Aorta (tissue), 5 donors: ENCODE measurements at regions not wholly inside any gene's neighbourhood (a gene's known extent, or its start where the extent isn't known, plus 50 kb on each side); places are given as distances from the start of the nearest gene placed in this dataset.

ENCODE experiments used
- ATAC-seq: fragments of 200-7000 bp; cut with Tn5 transposase; one replicate; pipeline ENCODE4 v1.9.1; 2022; ENCODE audit warnings: moderate library complexity; ENCODE audit not compliant: low FRiP score
- DNase-seq, 2 donors: peaks; one replicate each; pipeline ENCODE4 v3.0.0-alpha.2; 2020
- H3K27ac ChIP-seq, 2 donors: one replicate each; pipeline ENCODE4 v1.5.1; 2013; ENCODE audit warnings: low read length in 2 of 2, mild to moderate bottlenecking in 2 of 2, moderate library complexity in 2 of 2, control low read depth in 1 of 2, inconsistent platforms in 1 of 2, low read depth in 1 of 2
- H3K27me3 ChIP-seq, 2 donors: one replicate each; pipeline ENCODE4 v1.6.1; 2013; ENCODE audit warnings: control low read depth in 1 of 2, low read length in 1 of 2, mild to moderate bottlenecking in 1 of 2, moderate library complexity in 1 of 2; ENCODE audit not compliant: insufficient read depth in 2 of 2, control insufficient read depth in 1 of 2
- H3K36me3 ChIP-seq, 2 donors: one replicate each; pipeline ENCODE4 v1.6.1; 2013; ENCODE audit warnings: control low read depth in 1 of 2, low read length in 1 of 2, mild to moderate bottlenecking in 1 of 2; ENCODE audit not compliant: insufficient read depth in 2 of 2, control insufficient read depth in 1 of 2
- H3K4me1 ChIP-seq, 2 donors: one replicate each; pipeline ENCODE4 v1.6.1; 2013; ENCODE audit warnings: low read length in 2 of 2, control low read depth in 1 of 2, mild to moderate bottlenecking in 1 of 2, moderate library complexity in 1 of 2; ENCODE audit not compliant: insufficient read depth in 2 of 2, control insufficient read depth in 1 of 2
- H3K4me3 ChIP-seq, 2 donors: one replicate each; pipeline ENCODE4 v1.5.1; 2013; ENCODE audit warnings: low read length in 2 of 2, control low read depth in 1 of 2, mild to moderate bottlenecking in 1 of 2
- H3K9me3 ChIP-seq: one replicate; pipeline ENCODE4 v1.6.1; 2013; ENCODE audit warnings: mild to moderate bottlenecking, low read length; ENCODE audit not compliant: control insufficient read depth
- WGBS, 2 donors: extraction: QIAGEN DNeasy Blood & Tissue Kit; methylation state at CpG; one replicate each; pipeline ENCODE4 v1.1.7; 2013; 5-methylcytosine and 5-hydroxymethylcytosine counted together
- intact Hi-C, 2 donors: fragments of 100-400 bp; cut with DNase I; formaldehyde crosslinking; loops; one replicate each; pipeline versions ENCODE4 v1.14.2 to v1.15.0; 2022
- donor health status: healthy with polysubstance abuse.
- donor health status: Bipolar disorder and iron deficiency.
- donor health status: DM: no; HTN: no; CAD: no.
- donor health status: DM: no; HTN: no; CAD: no.
- donor health status: DM: yes; HTN: yes; CAD: no.

GRCh38 chr2:155418753-155419152, 720.3 kb downstream of the KCNJ3 start:
- H3K27me3 ChIP-seq, result no peaks in the 10 kb centered on the region
- WGBS, 2 donors, result 70 to 77% methylated on average over 1 of the region's 1 CpG
- no peak overlapping the region for H3K4me3 ChIP-seq
- ATAC-seq (no peak), DNase-seq (no peak)
- no peak overlapping the region for H3K27ac ChIP-seq
- intact Hi-C loops, result no loop called here
- H3K36me3 ChIP-seq, result no peaks in the 10 kb centered on the region
- no peaks in the 10 kb centered on the region for H3K4me1 ChIP-seq
- H3K9me3 ChIP-seq, result no peaks in the 10 kb centered on the region

GRCh38 chr2:155412598-155412997, 714.1 kb downstream of the KCNJ3 start:
- H3K36me3 ChIP-seq, result no peaks in the 10 kb centered on the region
- no peaks in the 10 kb centered on the region for H3K4me1 ChIP-seq
- no peaks in the 10 kb centered on the region for H3K9me3 ChIP-seq
- H3K4me3 ChIP-seq, result no peak overlapping the region
- 75 to 88% methylated on average over 1 of the region's 1 CpG for WGBS, 2 donors
- no peak overlapping the region for H3K27ac ChIP-seq
- intact Hi-C loops, result no loop called here
- ATAC-seq (no peak), DNase-seq (no peak)
- no peaks in the 10 kb centered on the region for H3K27me3 ChIP-seq

- ATAC-seq (no peak), DNase-seq (no peak)
- H3K36me3 ChIP-seq, result no peaks in the 10 kb centered on the region
- intact Hi-C loops, result no loop called here
- no peaks in the 10 kb centered on the region for H3K4me1 ChIP-seq
- no peak overlapping the region for H3K4me3 ChIP-seq
- H3K9me3 ChIP-seq, result peaks cover 8% of the 10 kb centered on the region
- no peak overlapping the region for H3K27ac ChIP-seq
- WGBS, 2 donors, result 79 to 81% methylated on average over 3 of the region's 3 CpGs
- H3K27me3 ChIP-seq, result no peaks in the 10 kb centered on the region
Measured at GRCh38 chr2:155404433-155405002, 706.0 kb downstream of the KCNJ3 start.

GRCh38 chr2:155393406-155393805, 694.9 kb downstream of the KCNJ3 start:
- Histone ChIP-seq H3K27me3 (no peaks in the 10 kb centered on the region), H3K9me3 (no peaks in the 10 kb centered on the region), H3K27ac (no peak overlapping the region), H3K4me1 (no peaks in the 10 kb centered on the region), H3K36me3 (no peaks in the 10 kb centered on the region), H3K4me3 (no peak overlapping the region)
- no peak for ATAC-seq
- intact Hi-C loops, result no loop called here
- no peak for DNase-seq

- intact Hi-C loops, result no loop called here
- H3K9me3 ChIP-seq, result no peaks in the 10 kb centered on the region
- no peak overlapping the region for H3K4me3 ChIP-seq
- H3K27me3 ChIP-seq, result no peaks in the 10 kb centered on the region
- DNase-seq (no peak), ATAC-seq (no peak)
- 45 to 53% methylated on average over 2 of the region's 2 CpGs for WGBS, 2 donors
- H3K27ac ChIP-seq, result no peak overlapping the region
- H3K36me3 ChIP-seq, result no peaks in the 10 kb centered on the region
- no peaks in the 10 kb centered on the region for H3K4me1 ChIP-seq
Measured at GRCh38 chr2:155391613-155392130, 693.2 kb downstream of the KCNJ3 start.

- no peak overlapping the region for H3K4me3 ChIP-seq
- no peak for ATAC-seq
Measured at GRCh38 chr2:155389224-155389623, 690.7 kb downstream of the KCNJ3 start.

GRCh38 chr2:155384555-155385123, 686.1 kb downstream of the KCNJ3 start:
- no peak for DNase-seq
- WGBS, 2 donors, result 74 to 80% methylated on average over 3 of the region's 3 CpGs
- Histone ChIP-seq H3K4me3 (no peak overlapping the region), H3K4me1 (no peaks in the 10 kb centered on the region), H3K36me3 (no peaks in the 10 kb centered on the region), H3K27me3 (no peaks in the 10 kb centered on the region), H3K27ac (no peak overlapping the region), H3K9me3 (no peaks in the 10 kb centered on the region)
- intact Hi-C loops, result loop anchor here in 1 of 2 donors (10.0 kb wide), 1 partner anchor 1210 kb away; no protein-coding TSS in a partner anchor
- no peak for ATAC-seq

More at GRCh38 chr2:155389224-155389623, 690.7 kb downstream of the KCNJ3 start:
- intact Hi-C loops, result loop anchor here in 1 of 2 donors (10.0 kb wide), 1 partner anchor 1206 kb away; no protein-coding TSS in a partner anchor
- H3K27ac ChIP-seq, result no peak overlapping the region
- no peaks in the 10 kb centered on the region for H3K9me3 ChIP-seq
- DNase-seq, result no peak
- H3K36me3 ChIP-seq, result no peaks in the 10 kb centered on the region
- 87 to 89% methylated on average over 1 of the region's 1 CpG for WGBS, 2 donors
- H3K4me1 ChIP-seq, result no peaks in the 10 kb centered on the region
- H3K27me3 ChIP-seq, result no peaks in the 10 kb centered on the region

- Histone ChIP-seq H3K9me3 (no peaks in the 10 kb centered on the region), H3K27me3 (no peaks in the 10 kb centered on the region), H3K36me3 (no peaks in the 10 kb centered on the region), H3K4me3 (no peak overlapping the region), H3K27ac (no peak overlapping the region), H3K4me1 (no peaks in the 10 kb centered on the region)
- ATAC-seq, result no peak
- intact Hi-C loops, result loop anchor here in 1 of 2 donors (10.0 kb wide), 1 partner anchor 1212 kb away; no protein-coding TSS in a partner anchor
- no peak for DNase-seq
- 31 to 42% methylated on average over 3 of the region's 3 CpGs for WGBS, 2 donors
Measured at GRCh38 chr2:155382776-155383175, 684.3 kb downstream of the KCNJ3 start.

GRCh38 chr2:155381436-155381835, 682.9 kb downstream of the KCNJ3 start:
- H3K4me1 ChIP-seq, result no peaks in the 10 kb centered on the region
- WGBS, 2 donors, result 43 to 47% methylated on average over 1 of the region's 1 CpG
- no peak for ATAC-seq
- H3K4me3 ChIP-seq, result no peak overlapping the region
- no peaks in the 10 kb centered on the region for H3K9me3 ChIP-seq
- H3K27ac ChIP-seq, result no peak overlapping the region
- no peak for DNase-seq
- intact Hi-C loops, result loop anchor here in 1 of 2 donors (10.0 kb wide), 1 partner anchor 1213 kb away; no protein-coding TSS in a partner anchor
- no peaks in the 10 kb centered on the region for H3K36me3 ChIP-seq
- H3K27me3 ChIP-seq, result no peaks in the 10 kb centered on the region
